Stimulated activated CD4-positive, alpha-beta T cell treated with anti-CD3 and anti-CD28 coated beads, Interleukin-4, amount 100 ng/mL, for 48 hours (primary cell): ENCODE measurements at regions not wholly inside any gene's neighbourhood (a gene's known extent, or its start where the extent isn't known, plus 50 kb on each side); places are given as distances from the start of the nearest gene placed in this dataset.

Source experiments
- DNase-seq, 2 donors: peaks; one replicate each; pipeline ENCODE4 v3.0.0-alpha.2; 2020; ENCODE audit warnings: low read depth in 2 of 2

GRCh38 chr7:31284106-31284505 is 56.4 kb downstream of the NEUROD6 start:
- DNase-seq, result no peak

- no peak for DNase-seq
These were observed 68.7 kb downstream of the NEUROD6 start for GRCh38 chr7:31271641-31272405.

GRCh38 chr7:31267486-31267885 is 73.0 kb downstream of the NEUROD6 start:
- no peak for DNase-seq

GRCh38 chr7:31263338-31263737 is 77.2 kb downstream of the NEUROD6 start:
- no peak for DNase-seq

- DNase-seq, result no peak
These were observed 79.2 kb downstream of the NEUROD6 start for GRCh38 chr7:31261341-31261740.

GRCh38 chr7:31260851-31261250 is 79.7 kb downstream of the NEUROD6 start:
- DNase-seq, result no peak

GRCh38 chr7:31258391-31258790 is 82.1 kb downstream of the NEUROD6 start:
- DNase-seq, result no peak

GRCh38 chr7:31256506-31256905 is 84.0 kb downstream of the NEUROD6 start:
- DNase-seq, result no peak

GRCh38 chr7:31254926-31255325 is 85.6 kb downstream of the NEUROD6 start:
- DNase-seq, result no peak

GRCh38 chr7:31253532-31253931 is 87.0 kb downstream of the NEUROD6 start:
- no peak for DNase-seq

GRCh38 chr7:31251441-31251840 is 89.1 kb downstream of the NEUROD6 start:
- no peak for DNase-seq

GRCh38 chr7:31249671-31250070 is 90.9 kb downstream of the NEUROD6 start:
- DNase-seq, result no peak

GRCh38 chr7:31236868-31237267 is 103.7 kb downstream of the NEUROD6 start:
- DNase-seq, result no peak

GRCh38 chr7:31234836-31235605 is 105.5 kb downstream of the NEUROD6 start:
- no peak for DNase-seq

- no peak for DNase-seq
These were observed 111.6 kb downstream of the NEUROD6 start for GRCh38 chr7:31228957-31229356.

- no peak for DNase-seq
These were observed 125.8 kb downstream of the NEUROD6 start for GRCh38 chr7:31214751-31215150.

- DNase-seq, result no peak
These were observed 129.2 kb downstream of the NEUROD6 start for GRCh38 chr7:31211281-31211680.

- no peak for DNase-seq
These were observed 136.5 kb downstream of the NEUROD6 start for GRCh38 chr7:31204071-31204470.

GRCh38 chr7:31203551-31203950 is 137.0 kb downstream of the NEUROD6 start:
- DNase-seq, result no peak

- no peak for DNase-seq
These were observed 137.7 kb downstream of the NEUROD6 start for GRCh38 chr7:31202801-31203200.

GRCh38 chr7:31192986-31193385 is 140.9 kb downstream of the ADCYAP1R1 start:
- peak in 1 of 2 donors; percentile 3 for DNase-seq

GRCh38 chr7:31190906-31191305 is 138.8 kb downstream of the ADCYAP1R1 start:
- no peak for DNase-seq

- DNase-seq, result no peak
These were observed 134.1 kb downstream of the ADCYAP1R1 start for GRCh38 chr7:31186202-31186601.
